ENCODE measurements at regions not wholly inside any gene's neighbourhood (a gene's known extent, or its start where the extent isn't known, plus 50 kb on each side); places are given as distances from the start of the nearest gene placed in this dataset.

DNA sequence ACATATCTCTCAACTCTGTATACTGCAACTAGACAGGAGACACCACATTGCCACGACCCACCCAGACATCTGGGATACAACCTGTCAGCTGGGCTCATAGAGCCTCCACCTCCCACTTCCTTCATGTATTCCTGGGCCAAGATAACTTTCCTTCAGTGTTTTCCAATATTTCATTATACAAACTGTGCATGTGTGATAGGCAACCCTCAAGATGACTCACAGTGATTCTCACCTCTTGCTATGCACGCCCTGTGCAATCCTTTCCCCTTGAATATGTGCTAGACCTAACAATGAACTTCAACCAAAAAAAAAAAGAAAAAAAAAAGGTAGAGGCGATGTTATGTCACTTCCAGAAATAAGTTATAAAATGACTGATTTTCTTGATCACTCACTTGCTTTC lies 138.0 kb upstream of the ALCAM start:
- no peak for DNase-seq (ENCODE audit: extremely low spot score)
- 93% methylated on average over 3 of the region's 3 CpGs for WGBS
- no peaks in the 10 kb centered on the region for H3K27me3 ChIP-seq
- H3K4me3 ChIP-seq = no peak overlapping the region
- no peak overlapping the region for H3K27ac ChIP-seq (replicated peaks in 1 of 4)
- TF ChIP-seq EP300 (IDR thresholded peaks at IDR 0.05) (no peak), POLR2A (IDR thresholded peaks at IDR 0.05; ENCODE audit: low read depth) (no peak), POLR2AphosphoS5 (IDR thresholded peaks at IDR 0.05) (no peak), CTCF (IDR thresholded peaks at IDR 0.05) (no peak)
- peaks cover 0 to 9% (median 3%) of the 10 kb centered on the region in 4 donors for H3K9me3 ChIP-seq
- H3K36me3 ChIP-seq = no peaks in the 10 kb centered on the region
- no peaks in the 10 kb centered on the region for H3K4me1 ChIP-seq
- intact Hi-C loops (cut with DNase I) = no loop called here

GRCh38 chr3:105232553-105232952 lies 134.2 kb upstream of the ALCAM start:
- intact Hi-C loops (cut with DNase I) = no loop called here
- peaks cover 0 to 9% (median 3%) of the 10 kb centered on the region in 4 donors for H3K9me3 ChIP-seq
- WGBS = 77% methylated on average over 1 of the region's 1 CpG

GRCh38 chr3:105233010-105233409 lies 133.7 kb upstream of the ALCAM start:
- TF ChIP-seq POLR2AphosphoS5 (IDR thresholded peaks at IDR 0.05) = no peak
- no peak for TF ChIP-seq CTCF (IDR thresholded peaks at IDR 0.05)
- no peak for TF ChIP-seq EP300 (IDR thresholded peaks at IDR 0.05)
- no peak for TF ChIP-seq POLR2A (IDR thresholded peaks at IDR 0.05; ENCODE audit: low read depth)
- Histone ChIP-seq H3K27me3 (no peaks in the 10 kb centered on the region), H3K4me3 (no peak overlapping the region), H3K36me3 (no peaks in the 10 kb centered on the region), H3K9me3 (peaks cover 0 to 9% (median 3%) of the 10 kb centered on the region in 4 donors), H3K27ac (replicated peaks in 1 of 4) (no peak overlapping the region), H3K4me1 (no peaks in the 10 kb centered on the region)
- WGBS = 94% methylated on average over 1 of the region's 1 CpG
- no peak for DNase-seq (ENCODE audit: extremely low spot score)
- intact Hi-C loops (cut with DNase I) = no loop called here

More at GRCh38 chr3:105232553-105232952, 134.2 kb upstream of the ALCAM start:
- no peak overlapping the region for H3K27ac ChIP-seq (replicated peaks in 1 of 4)
- H3K4me3 ChIP-seq = no peak overlapping the region
- no peaks in the 10 kb centered on the region for H3K36me3 ChIP-seq
- TF ChIP-seq CTCF (IDR thresholded peaks at IDR 0.05) = no peak
- no peak for TF ChIP-seq EP300 (IDR thresholded peaks at IDR 0.05)
- no peak for TF ChIP-seq POLR2A (IDR thresholded peaks at IDR 0.05; ENCODE audit: low read depth)
- no peak for TF ChIP-seq POLR2AphosphoS5 (IDR thresholded peaks at IDR 0.05)
- DNase-seq (ENCODE audit: extremely low spot score) = no peak
- no peaks in the 10 kb centered on the region for H3K4me1 ChIP-seq
- no peaks in the 10 kb centered on the region for H3K27me3 ChIP-seq

- H3K27me3 ChIP-seq = no peaks in the 10 kb centered on the region
- no peaks in the 10 kb centered on the region for H3K36me3 ChIP-seq
- no peaks in the 10 kb centered on the region for H3K4me1 ChIP-seq
- intact Hi-C loops (cut with DNase I) = no loop called here
- no peak overlapping the region for H3K4me3 ChIP-seq
- 84% methylated on average over 2 of the region's 2 CpGs for WGBS
- TF ChIP-seq POLR2AphosphoS5 (IDR thresholded peaks at IDR 0.05) (no peak), POLR2A (IDR thresholded peaks at IDR 0.05; ENCODE audit: low read depth) (no peak), EP300 (IDR thresholded peaks at IDR 0.05) (no peak), CTCF (IDR thresholded peaks at IDR 0.05) (no peak)
- DNase-seq (ENCODE audit: extremely low spot score) = no peak
- no peak overlapping the region for H3K27ac ChIP-seq (replicated peaks in 1 of 4)
- H3K9me3 ChIP-seq = no peaks in the 10 kb centered on the region
These were observed 131.5 kb upstream of the ALCAM start for GRCh38 chr3:105235221-105235620.

DNA sequence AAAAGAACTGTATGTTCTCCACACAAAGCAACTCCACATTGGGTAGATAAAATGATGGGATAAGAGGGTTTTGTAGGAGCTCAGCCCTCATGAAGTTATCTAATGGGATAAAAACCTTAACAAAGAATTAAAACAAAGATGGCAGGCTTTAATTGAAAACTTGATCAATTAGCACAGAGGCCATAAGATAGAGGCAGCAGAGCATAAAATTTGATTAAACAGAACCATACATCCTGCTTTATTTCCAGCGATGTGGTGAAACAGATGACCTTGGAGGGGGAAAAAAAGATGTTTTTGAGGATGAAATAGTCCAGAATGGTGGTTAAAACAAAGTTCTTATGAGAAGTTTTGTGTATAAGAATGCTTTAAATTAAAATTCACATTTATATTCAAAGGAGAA lies 130.9 kb upstream of the ALCAM start:
- H3K4me1 ChIP-seq = no peaks in the 10 kb centered on the region
- 76% methylated on average over 1 of the region's 1 CpG for WGBS
- H3K36me3 ChIP-seq = no peaks in the 10 kb centered on the region
- no peaks in the 10 kb centered on the region for H3K9me3 ChIP-seq
- intact Hi-C loops (cut with DNase I) = no loop called here
- no peak for TF ChIP-seq POLR2A (IDR thresholded peaks at IDR 0.05; ENCODE audit: low read depth)
- TF ChIP-seq POLR2AphosphoS5 (IDR thresholded peaks at IDR 0.05) = no peak
- no peak for TF ChIP-seq CTCF (IDR thresholded peaks at IDR 0.05)
- no peak for TF ChIP-seq EP300 (IDR thresholded peaks at IDR 0.05)
- H3K4me3 ChIP-seq = no peak overlapping the region
- no peak for DNase-seq (ENCODE audit: extremely low spot score)
- H3K27me3 ChIP-seq = no peaks in the 10 kb centered on the region
- H3K27ac ChIP-seq (replicated peaks in 1 of 4) = no peak overlapping the region
